ENCODE measurements at regions not wholly inside any gene's neighbourhood (a gene's known extent, or its start where the extent isn't known, plus 50 kb on each side); places are given as distances from the start of the nearest gene placed in this dataset.

DNA sequence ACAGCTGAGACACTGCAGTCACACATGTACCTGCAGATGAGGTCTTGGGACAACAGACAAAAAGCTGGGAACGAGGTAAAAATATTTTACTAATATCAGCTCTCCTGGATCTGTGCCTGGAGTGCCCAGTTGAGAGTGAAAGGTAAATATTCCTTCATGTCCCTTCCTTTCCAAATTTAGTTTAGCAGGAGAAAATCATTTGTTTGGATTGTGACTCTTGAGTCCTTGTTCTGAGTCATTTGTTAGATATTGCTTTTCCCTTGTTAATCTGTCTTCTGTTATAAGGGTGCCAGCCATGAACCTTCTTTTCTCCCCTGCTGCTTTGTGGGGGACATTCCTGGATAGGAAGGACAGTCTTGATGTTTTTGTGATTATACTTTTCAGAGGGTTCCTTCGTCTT, 329.2 kb downstream of the DSC3 start:
- TF ChIP-seq, protein P1, sequence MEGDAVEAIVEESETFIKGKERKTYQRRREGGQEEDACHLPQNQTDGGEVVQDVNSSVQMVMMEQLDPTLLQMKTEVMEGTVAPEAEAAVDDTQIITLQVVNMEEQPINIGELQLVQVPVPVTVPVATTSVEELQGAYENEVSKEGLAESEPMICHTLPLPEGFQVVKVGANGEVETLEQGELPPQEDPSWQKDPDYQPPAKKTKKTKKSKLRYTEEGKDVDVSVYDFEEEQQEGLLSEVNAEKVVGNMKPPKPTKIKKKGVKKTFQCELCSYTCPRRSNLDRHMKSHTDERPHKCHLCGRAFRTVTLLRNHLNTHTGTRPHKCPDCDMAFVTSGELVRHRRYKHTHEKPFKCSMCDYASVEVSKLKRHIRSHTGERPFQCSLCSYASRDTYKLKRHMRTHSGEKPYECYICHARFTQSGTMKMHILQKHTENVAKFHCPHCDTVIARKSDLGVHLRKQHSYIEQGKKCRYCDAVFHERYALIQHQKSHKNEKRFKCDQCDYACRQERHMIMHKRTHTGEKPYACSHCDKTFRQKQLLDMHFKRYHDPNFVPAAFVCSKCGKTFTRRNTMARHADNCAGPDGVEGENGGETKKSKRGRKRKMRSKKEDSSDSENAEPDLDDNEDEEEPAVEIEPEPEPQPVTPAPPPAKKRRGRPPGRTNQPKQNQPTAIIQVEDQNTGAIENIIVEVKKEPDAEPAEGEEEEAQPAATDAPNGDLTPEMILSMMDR (IDR thresholded peaks at IDR 0.05): no peak
- TF ChIP-seq POLR2A (IDR thresholded peaks at IDR 0.05): no peak

Measured in uterus (tissue), 2 donors.